HCEC 1CT (cell line): ENCODE measurements at regions not wholly inside any gene's neighbourhood (a gene's known extent, or its start where the extent isn't known, plus 50 kb on each side); places are given as distances from the start of the nearest gene placed in this dataset.

Source experiments
- DNase-seq: peaks from one replicate; pipeline ENCODE4 v3.0.0-alpha.2; 2017

DNA sequence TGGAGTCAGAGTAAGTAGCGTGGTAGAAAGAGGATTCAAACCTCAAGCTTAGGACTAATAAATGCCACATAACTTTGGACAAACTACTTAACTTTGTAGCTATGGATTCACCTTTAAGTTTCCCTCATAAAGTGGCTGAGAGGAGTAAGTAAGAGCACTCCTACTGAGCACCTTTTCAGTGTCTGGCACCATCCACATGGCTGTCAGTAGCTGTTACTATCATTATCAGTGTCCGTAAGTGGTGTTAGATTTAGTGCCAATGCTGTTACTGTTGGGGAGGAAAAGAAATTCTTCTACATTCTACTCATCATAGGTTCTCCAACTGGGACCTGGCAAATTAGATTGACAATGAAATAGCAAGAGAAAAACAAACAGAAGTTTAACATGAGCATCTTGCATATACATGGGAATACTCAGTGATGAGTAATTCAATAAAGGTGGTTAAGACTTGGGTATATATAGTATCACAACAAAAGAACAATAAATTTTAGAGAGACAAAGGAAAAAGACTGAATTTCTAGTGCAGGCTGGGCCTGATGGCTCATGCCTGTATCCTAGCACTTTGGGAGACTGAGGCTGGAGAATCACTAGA lies 165.6 kb upstream of the NBEA start:
- DNase-seq = no peak

- DNase-seq = no peak
These were observed 164.8 kb upstream of the NBEA start for GRCh38 chr13:34777089-34777913.

DNA sequence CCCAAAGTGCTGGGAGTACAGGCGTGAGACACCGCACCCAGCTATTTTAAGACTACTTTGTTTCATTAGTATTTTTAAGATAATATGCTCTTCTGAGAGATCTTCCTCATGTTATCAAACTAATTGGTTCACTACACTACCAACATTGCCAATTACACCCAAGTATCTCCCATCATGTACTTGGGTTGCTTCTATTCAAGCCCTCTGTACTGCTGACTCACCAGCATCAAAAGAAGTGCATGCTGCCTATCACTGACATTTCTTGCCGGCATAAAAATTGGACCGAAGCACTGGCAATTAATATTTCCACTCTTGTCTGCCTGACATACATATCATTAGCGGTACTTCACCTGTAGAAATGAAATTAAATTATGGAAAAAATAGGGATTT lies 164.2 kb upstream of the NBEA start:
- no peak for DNase-seq

GRCh38 chr13:34779171-34779570 lies 162.9 kb upstream of the NBEA start:
- DNase-seq = no peak

DNA sequence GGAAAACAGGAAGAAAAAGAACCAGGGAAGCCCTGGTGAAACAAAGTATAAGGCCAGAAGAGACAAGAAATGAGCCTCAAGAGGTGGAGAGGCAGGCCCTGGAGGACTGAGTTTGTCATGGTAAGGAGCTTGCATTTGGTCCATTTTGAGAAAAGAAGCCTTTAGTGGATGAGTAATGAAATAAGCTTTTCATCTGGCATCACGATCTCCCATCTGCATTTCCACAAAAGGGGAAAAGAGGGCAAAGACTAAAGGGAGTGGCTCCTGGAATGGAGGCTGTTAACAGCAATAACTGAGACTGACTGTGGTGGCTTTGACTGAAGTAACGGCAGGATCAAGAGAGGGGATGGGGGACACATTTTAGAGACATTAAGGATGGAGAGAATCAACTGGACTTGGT lies 148.8 kb upstream of the NBEA start:
- no peak for DNase-seq

DNA sequence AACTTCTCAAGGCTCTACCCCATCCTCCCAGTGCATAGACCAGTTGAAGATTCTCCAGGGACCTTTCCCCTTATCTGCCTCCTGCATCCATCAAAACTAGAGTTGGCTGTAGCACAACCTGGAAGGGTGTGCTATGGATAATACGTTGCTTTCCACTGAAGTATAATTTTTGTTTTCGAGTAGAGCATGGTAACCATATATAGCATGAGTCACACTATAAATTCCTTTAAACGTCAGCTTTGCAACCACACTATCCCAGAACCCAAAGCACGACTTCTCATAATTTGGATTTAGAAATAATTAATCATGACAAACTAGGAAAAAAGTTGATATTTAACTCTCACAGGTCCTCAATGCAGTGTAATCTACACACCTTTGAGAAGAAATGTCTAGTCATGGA lies 138.3 kb upstream of the NBEA start:
- DNase-seq = no peak

DNA sequence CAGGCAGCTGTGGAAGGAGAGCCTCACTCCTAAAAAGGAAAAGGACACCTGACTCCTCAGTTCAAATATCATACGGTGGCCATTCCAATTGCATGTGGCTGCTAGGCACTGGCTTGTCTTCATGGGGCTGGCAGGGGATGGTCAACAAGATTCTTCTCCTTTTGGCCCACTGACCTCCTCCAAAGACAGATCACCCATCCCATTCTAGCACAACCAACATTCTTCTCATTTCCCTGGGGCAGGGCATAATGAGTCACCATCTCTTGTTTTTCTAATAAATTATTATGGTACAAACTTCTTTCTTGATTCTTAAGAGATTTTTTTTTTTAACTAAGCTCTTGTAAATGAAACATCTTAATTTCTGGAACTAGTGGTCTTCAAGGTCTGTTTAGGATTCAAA lies 136.7 kb upstream of the NBEA start:
- DNase-seq = no peak

DNA sequence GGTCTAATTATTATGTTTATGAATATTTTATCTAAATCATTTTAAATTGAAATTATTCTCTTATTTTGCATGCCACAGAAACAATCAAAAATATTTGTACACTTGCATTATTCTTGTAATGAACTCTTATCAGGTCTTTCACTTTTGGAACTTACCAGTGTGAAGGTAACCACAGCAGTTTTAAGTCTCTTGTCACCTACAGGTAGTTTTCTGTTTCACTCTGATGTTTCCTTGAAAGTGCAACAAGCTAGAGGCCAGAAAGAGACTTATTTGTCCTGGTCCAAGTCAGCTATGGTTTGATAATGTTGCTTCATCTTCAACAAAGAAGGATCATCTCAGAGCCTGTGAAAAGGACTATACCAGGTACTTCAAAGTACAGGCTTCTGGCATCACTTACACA lies 133.4 kb upstream of the NBEA start:
- no peak for DNase-seq

- DNase-seq = no peak
These were observed 131.1 kb upstream of the NBEA start for GRCh38 chr13:34810996-34811395.

- no peak for DNase-seq
These were observed 126.5 kb upstream of the NBEA start for GRCh38 chr13:34815526-34815925.

- no peak for DNase-seq
These were observed 125.7 kb upstream of the NBEA start for GRCh38 chr13:34816245-34816884.

DNA sequence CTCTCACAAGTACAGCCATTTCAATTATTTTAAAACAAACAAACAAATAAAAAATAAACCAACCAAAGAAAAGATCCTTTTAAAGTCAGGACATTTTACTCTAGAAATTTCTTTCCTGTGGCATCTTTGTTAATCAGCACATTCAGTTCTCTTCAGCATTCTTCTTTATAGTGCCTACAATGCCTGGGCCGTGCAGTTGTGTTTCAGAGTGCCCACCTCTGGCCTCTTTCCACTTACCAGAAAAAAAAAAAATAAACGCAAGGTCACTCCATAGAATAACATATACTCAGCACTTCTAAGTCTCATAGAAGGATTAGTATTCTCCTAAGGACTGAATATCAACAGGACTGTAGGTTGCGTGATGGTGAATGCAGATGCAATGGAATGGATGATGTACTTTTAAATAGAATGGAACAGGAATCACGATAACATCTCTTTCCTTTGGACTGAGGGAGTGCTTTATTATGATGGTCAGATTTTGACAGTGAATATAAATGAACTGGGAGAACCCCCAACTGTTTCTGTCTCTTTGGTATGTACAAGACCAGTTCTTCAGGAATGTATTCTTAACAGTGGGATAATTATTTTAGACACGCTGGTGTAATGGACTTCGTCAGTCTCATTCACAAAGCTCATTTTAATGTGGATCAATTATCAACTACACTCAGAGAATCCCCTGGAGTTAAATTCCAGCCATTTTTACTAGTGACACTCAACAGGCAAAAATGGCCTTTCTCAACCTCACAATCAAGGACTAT lies 125.0 kb upstream of the NBEA start:
- DNase-seq = no peak

DNA sequence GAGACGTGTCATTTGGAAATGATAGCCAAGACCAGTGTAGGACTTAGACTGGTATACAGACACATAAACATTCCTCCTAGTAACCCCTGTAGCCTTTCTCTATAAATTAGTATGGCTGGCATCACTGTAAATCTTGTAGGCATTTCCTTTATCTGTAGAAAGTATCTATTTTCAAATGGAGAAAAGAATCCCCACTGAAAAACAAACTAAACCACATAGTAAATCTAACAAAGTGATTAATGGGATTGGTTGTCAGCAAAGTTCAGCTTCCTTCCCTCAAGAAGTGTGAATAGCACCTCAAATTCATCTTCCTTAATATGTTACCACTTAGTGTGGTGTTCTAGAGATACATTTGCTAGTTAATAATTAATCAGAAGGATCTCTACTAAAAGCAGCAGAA lies 119.4 kb upstream of the NBEA start:
- no peak for DNase-seq

GRCh38 chr13:34826432-34826831 lies 115.6 kb upstream of the NBEA start:
- no peak for DNase-seq

- no peak for DNase-seq
These were observed 108.4 kb upstream of the NBEA start for GRCh38 chr13:34833562-34834182.

DNA sequence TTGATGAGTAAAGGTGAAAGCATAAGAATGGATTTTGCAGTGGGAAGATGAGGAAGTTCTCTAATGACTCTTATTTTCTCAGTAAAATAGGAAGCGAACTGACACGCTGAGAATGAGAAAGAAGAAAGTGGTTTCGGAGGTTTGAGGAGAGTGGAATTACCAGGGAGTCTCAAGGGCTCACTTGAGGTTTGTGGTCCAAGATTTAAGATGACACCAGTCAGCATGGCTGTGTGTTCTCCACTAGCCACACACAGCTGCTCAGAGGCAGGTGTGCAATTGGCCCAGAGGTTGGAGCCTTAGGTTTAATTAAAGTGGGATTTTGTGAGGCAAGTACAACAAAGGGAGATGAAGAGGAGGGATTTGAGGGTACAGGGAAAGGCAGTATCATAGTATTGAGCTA lies 99.6 kb upstream of the NBEA start:
- DNase-seq = no peak

DNA sequence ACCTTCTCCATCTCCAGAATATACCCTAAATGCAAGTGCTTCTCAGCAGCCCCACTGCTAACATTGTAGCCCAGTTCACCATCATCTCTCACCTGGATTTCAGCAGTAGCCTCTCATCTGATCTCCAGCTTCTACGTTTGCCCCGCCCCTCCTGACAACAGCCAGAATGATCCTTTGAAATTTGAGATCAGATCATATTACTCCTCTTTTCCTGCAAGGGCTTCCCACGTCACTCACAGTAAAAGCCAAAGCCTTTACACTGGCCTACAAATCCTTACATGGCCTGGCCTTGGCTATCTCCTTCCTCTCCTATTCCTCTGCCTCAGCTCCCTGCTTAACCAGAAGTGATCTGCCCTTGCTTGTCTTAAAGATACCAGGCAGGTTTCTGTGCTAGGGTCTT lies 94.3 kb upstream of the NBEA start:
- DNase-seq = no peak

GRCh38 chr13:34849406-34849805 lies 92.7 kb upstream of the NBEA start:
- no peak for DNase-seq

- DNase-seq = no peak
These were observed 88.9 kb upstream of the NBEA start for GRCh38 chr13:34853161-34853560.

DNA sequence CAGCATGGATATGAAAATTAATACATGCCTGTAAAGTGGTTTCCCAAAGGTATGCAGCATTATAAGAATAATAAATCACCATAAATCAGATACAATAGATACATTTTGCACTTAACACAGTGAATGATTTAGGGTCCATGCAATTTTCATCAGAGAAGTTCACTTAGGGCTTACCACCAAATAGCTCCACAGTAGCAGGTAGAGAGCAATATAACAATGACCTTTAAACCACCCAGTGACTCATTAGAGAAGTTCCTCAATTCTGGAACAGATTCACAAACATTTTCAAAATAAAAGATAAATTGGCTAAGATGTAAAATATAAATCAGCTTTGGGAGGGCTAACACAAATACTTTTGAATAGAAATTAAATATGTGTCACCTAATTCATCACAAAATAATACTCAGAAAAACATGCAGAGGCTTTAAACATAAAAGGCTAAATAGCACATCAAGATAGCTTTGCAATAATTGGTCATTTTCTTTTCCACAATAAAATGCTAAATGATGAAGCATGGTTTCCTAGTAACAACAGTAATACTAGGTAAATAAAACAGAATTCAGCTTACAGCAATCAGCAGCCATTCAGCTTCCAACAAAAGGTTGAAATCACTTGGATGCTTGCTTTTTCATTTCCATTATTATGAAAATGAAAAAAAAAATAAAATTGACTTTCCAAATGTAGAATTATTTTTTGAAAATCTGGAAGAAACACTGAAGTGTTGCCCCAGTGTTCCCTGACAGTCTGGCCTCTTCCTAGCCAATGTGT lies 84.3 kb upstream of the NBEA start:
- no peak for DNase-seq

DNA sequence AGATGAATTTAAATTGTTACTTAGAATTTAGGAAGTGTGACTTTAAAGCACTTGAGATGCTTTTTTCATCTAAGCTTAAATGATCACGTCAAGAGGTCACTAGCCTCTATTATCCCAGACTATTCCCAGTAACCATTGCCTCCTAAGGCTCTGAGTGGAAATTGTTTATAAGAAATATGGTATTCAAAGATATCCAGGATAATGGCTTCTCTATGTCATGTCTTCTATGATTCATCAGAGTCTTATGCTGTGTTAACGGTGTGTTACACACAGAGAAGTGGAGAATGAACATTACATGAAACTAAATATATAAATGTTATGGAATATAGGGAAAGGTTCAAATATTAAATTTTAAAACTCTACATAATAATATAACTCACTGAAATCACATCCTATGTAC lies 79.8 kb upstream of the NBEA start:
- no peak for DNase-seq

GRCh38 chr13:34862716-34863115 lies 79.4 kb upstream of the NBEA start:
- no peak for DNase-seq
